ENCODE measurements at regions not wholly inside any gene's neighbourhood (a gene's known extent, or its start where the extent isn't known, plus 50 kb on each side); places are given as distances from the start of the nearest gene placed in this dataset.

DNA sequence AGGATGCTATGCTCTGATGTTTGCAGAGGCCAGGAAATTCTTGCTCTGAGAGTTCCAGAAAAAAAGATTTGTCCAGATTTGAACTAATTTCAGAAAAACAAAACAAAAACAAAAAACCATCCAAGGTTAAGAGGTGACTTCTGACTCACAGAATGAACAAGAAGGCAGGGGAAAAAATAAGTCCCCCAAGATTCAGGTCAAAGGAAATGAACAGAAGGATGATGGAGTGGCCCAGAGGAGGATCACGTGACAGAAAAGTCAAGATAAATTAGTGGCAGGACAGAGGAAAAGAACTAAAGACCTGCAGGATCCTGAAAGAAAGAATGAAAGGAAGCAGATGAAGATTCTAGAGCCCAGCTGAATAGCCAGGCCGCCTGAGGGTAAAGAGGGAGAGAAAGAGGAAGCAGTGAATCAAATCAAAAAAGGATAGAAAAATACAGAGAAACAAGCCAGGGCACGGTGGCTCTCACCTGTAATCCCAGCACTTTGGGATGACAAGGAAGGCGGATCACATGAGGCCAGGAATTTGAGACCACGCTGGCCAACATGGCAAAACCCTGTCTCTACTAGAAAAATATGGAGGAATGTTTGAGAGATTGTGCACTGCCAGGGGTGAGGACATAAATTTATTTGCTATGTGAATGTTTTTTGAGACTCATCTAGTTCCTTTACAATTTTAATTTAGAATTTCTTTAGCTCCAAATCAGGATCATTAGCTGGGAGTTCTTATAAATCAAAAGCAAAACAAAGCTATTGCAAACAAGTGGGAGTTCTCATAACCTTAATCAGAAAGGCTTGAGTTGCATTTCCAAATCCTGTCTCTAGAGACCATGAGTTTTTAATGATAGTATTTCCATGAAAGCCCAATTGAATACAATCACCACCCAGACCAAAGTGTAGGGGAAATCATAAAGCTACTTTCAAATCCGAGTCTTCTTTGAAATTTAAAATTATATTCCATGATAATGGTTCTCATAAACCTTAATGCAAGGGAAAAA lies 217.1 kb upstream of the PLEKHG7 start:
- no peak overlapping the region for H3K4me3 ChIP-seq (replicated peaks; ENCODE audit: low read depth, low read length)
- DNase-seq (ENCODE audit: extremely low read depth, low read depth): no peak
- TF ChIP-seq CTCF (IDR thresholded peaks at IDR 0.05; ENCODE audit: low read depth, low read length, missing control alignments): no peak

DNA sequence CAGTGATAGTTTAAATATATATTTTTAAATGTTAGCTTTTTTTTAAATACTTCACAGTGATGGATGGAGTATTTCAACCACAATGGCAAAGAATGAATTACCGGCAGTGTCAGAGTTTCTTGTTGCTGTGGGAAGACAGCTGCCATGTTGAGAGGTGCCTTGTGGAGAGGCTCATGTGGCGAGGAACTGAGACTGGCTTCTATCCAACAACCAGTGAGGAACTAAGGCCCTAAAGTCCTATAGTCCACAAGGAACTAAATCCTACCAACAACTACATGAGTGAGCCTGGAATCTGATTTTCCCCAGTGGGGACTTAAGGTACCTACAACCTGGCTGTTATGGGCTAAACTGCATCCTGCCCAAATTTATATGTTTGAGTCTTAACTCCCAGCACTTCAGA lies 220.2 kb upstream of the PLEKHG7 start:
- H3K4me3 ChIP-seq (replicated peaks; ENCODE audit: low read depth, low read length): no peak overlapping the region
- TF ChIP-seq CTCF (IDR thresholded peaks at IDR 0.05; ENCODE audit: low read depth, low read length, missing control alignments): no peak
- no peak for DNase-seq (ENCODE audit: extremely low read depth, low read depth)

GRCh38 chr12:92481066-92481465 lies 221.7 kb upstream of the PLEKHG7 start:
- DNase-seq (ENCODE audit: extremely low read depth, low read depth): no peak
- no peak overlapping the region for H3K4me3 ChIP-seq (replicated peaks; ENCODE audit: low read depth, low read length)
- TF ChIP-seq CTCF (IDR thresholded peaks at IDR 0.05; ENCODE audit: low read depth, low read length, missing control alignments): no peak

- TF ChIP-seq CTCF (IDR thresholded peaks at IDR 0.05; ENCODE audit: low read depth, low read length, missing control alignments): no peak
- no peak for DNase-seq (ENCODE audit: extremely low read depth, low read depth)
- no peak overlapping the region for H3K4me3 ChIP-seq (replicated peaks; ENCODE audit: low read depth, low read length)
Measured at GRCh38 chr12:92478692-92479091, 224.1 kb upstream of the PLEKHG7 start.

DNA sequence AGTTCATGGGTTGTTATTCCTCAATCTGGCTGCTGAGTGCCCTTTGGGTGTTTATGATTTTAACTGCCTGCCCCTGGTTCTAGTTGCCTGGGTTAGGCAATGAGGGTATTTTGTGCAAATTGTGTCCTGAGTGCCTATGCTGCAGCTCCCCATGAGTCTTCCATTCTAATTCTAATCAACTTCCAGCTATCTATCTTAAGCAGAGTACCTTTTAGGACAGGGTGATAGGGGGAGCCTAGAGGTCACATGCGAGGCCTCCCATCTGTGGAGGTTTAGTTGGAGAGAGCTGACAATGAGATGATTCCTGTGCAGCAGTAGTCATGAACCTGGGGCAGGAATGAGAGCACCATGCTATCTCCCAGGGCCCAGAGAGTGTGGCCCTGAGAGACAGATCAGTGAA lies 225.9 kb upstream of the PLEKHG7 start:
- no peak for DNase-seq (ENCODE audit: extremely low read depth, low read depth)
- H3K4me3 ChIP-seq (replicated peaks; ENCODE audit: low read depth, low read length): no peak overlapping the region
- TF ChIP-seq CTCF (IDR thresholded peaks at IDR 0.05; ENCODE audit: low read depth, low read length, missing control alignments): no peak

- no peak overlapping the region for H3K4me3 ChIP-seq (replicated peaks; ENCODE audit: low read depth, low read length)
- no peak for DNase-seq (ENCODE audit: extremely low read depth, low read depth)
- TF ChIP-seq CTCF (IDR thresholded peaks at IDR 0.05; ENCODE audit: low read depth, low read length, missing control alignments): no peak
Measured at GRCh38 chr12:92473564-92473963, 229.2 kb upstream of the PLEKHG7 start.
